ENCODE measurements at regions not wholly inside any gene's neighbourhood (a gene's known extent, or its start where the extent isn't known, plus 50 kb on each side); places are given as distances from the start of the nearest gene placed in this dataset.

- TF ChIP-seq RAD21 (conservative IDR thresholded peaks at IDR 0.05 in 1 of 2, IDR thresholded peaks at IDR 0.05 in 1 of 2) (no peak), REST (IDR thresholded peaks at IDR 0.05) (no peak), CTCF (IDR thresholded peaks at IDR 0.05) (no peak), RNF2 (IDR thresholded peaks at IDR 0.05; ENCODE audit: borderline replicate concordance, low read depth) (no peak), TP53 (CRISPR knock-in tag; IDR thresholded peaks at IDR 0.05) (no peak), POLR2AphosphoS2 (conservative IDR thresholded peaks at IDR 0.05; ENCODE audit: low read length) (no peak), HMGXB4 (CRISPR knock-in tag; IDR thresholded peaks at IDR 0.05; ENCODE audit: borderline replicate concordance) (no peak), MAX (IDR thresholded peaks at IDR 0.05) (no peak), RARB (CRISPR knock-in tag; IDR thresholded peaks at IDR 0.05) (no peak), USF2 (IDR thresholded peaks at IDR 0.05) (no peak), CEBPB (IDR thresholded peaks at IDR 0.05) (no peak), MYC (IDR thresholded peaks at IDR 0.05; ENCODE audit: borderline replicate concordance, low read length) (no peak)
Observed at GRCh38 chr7:156492170-156492569, 148.4 kb upstream of the RNF32 start.
